DND-41 (cell line): ENCODE measurements at regions not wholly inside any gene's neighbourhood (a gene's known extent, or its start where the extent isn't known, plus 50 kb on each side); places are given as distances from the start of the nearest gene placed in this dataset.

Experiments
- EZH2 ChIP-seq: IDR thresholded peaks from 3 replicates; pipeline ENCODE4 v1.6.1; 2012; ENCODE audit warnings: borderline replicate concordance, low read depth, mild to moderate bottlenecking, moderate library complexity, low read length, inconsistent platforms; ENCODE audit not compliant: severe bottlenecking
- TF ChIP-seq, protein P1 (sequence below): IDR thresholded peaks from 2 replicates; pipeline ENCODE4 v1.5.1; 2012; ENCODE audit warnings: borderline replicate concordance, low read length, moderate library complexity, mild to moderate bottlenecking; ENCODE audit not compliant: poor library complexity, severe bottlenecking; ENCODE audit errors: extremely low read depth

DNA sequence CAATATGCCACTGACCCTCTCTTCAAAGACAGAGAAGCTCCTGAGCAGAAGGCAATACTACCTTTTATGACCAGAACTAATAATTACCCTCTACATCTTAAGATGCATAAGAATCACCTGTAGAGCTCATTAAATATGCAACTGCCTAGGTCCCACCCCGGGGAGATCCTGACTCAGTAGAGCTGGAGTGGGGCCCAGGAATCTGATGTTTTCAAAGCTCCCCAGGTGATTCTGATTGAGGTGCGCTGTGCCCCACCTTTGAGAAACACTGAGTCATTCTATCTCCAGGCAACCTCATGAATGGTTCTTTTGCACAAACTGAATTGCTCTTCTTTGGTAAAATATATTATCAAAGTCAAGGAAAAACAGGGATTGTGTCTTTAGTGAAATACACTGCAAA is 149.3 kb upstream of the BMP4 start:
- TF ChIP-seq, protein P1, sequence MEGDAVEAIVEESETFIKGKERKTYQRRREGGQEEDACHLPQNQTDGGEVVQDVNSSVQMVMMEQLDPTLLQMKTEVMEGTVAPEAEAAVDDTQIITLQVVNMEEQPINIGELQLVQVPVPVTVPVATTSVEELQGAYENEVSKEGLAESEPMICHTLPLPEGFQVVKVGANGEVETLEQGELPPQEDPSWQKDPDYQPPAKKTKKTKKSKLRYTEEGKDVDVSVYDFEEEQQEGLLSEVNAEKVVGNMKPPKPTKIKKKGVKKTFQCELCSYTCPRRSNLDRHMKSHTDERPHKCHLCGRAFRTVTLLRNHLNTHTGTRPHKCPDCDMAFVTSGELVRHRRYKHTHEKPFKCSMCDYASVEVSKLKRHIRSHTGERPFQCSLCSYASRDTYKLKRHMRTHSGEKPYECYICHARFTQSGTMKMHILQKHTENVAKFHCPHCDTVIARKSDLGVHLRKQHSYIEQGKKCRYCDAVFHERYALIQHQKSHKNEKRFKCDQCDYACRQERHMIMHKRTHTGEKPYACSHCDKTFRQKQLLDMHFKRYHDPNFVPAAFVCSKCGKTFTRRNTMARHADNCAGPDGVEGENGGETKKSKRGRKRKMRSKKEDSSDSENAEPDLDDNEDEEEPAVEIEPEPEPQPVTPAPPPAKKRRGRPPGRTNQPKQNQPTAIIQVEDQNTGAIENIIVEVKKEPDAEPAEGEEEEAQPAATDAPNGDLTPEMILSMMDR: no peak
- no peak for TF ChIP-seq EZH2
